Aorta (tissue), 5 donors: ENCODE measurements at regions not wholly inside any gene's neighbourhood (a gene's known extent, or its start where the extent isn't known, plus 50 kb on each side); places are given as distances from the start of the nearest gene placed in this dataset.
"Not testable (repeated sequence)": the region's sequence is repeated elsewhere in the genome, so short reads cannot be mapped to it uniquely, and the experiment has no call there.

ENCODE experiments used
- ATAC-seq: fragments of 200-7000 bp; cut with Tn5 transposase; one replicate; pipeline ENCODE4 v1.9.1; 2022; ENCODE audit warnings: moderate library complexity; ENCODE audit not compliant: low FRiP score
- DNase-seq, 2 donors: peaks; one replicate each; pipeline ENCODE4 v3.0.0-alpha.2; 2020
- H3K27ac ChIP-seq, 2 donors: one replicate each; pipeline ENCODE4 v1.5.1; 2013; ENCODE audit warnings: low read length in 2 of 2, mild to moderate bottlenecking in 2 of 2, moderate library complexity in 2 of 2, control low read depth in 1 of 2, inconsistent platforms in 1 of 2, low read depth in 1 of 2
- H3K27me3 ChIP-seq, 2 donors: one replicate each; pipeline ENCODE4 v1.6.1; 2013; ENCODE audit warnings: control low read depth in 1 of 2, low read length in 1 of 2, mild to moderate bottlenecking in 1 of 2, moderate library complexity in 1 of 2; ENCODE audit not compliant: insufficient read depth in 2 of 2, control insufficient read depth in 1 of 2
- H3K36me3 ChIP-seq, 2 donors: one replicate each; pipeline ENCODE4 v1.6.1; 2013; ENCODE audit warnings: control low read depth in 1 of 2, low read length in 1 of 2, mild to moderate bottlenecking in 1 of 2; ENCODE audit not compliant: insufficient read depth in 2 of 2, control insufficient read depth in 1 of 2
- H3K4me1 ChIP-seq, 2 donors: one replicate each; pipeline ENCODE4 v1.6.1; 2013; ENCODE audit warnings: low read length in 2 of 2, control low read depth in 1 of 2, mild to moderate bottlenecking in 1 of 2, moderate library complexity in 1 of 2; ENCODE audit not compliant: insufficient read depth in 2 of 2, control insufficient read depth in 1 of 2
- H3K4me3 ChIP-seq, 2 donors: one replicate each; pipeline ENCODE4 v1.5.1; 2013; ENCODE audit warnings: low read length in 2 of 2, control low read depth in 1 of 2, mild to moderate bottlenecking in 1 of 2
- H3K9me3 ChIP-seq: one replicate; pipeline ENCODE4 v1.6.1; 2013; ENCODE audit warnings: mild to moderate bottlenecking, low read length; ENCODE audit not compliant: control insufficient read depth
- WGBS, 2 donors: extraction: QIAGEN DNeasy Blood & Tissue Kit; methylation state at CpG; one replicate each; pipeline ENCODE4 v1.1.7; 2013; 5-methylcytosine and 5-hydroxymethylcytosine counted together
- intact Hi-C, 2 donors: fragments of 100-400 bp; cut with DNase I; formaldehyde crosslinking; loops; one replicate each; pipeline versions ENCODE4 v1.14.2 to v1.15.0; 2022
- donor health status: healthy with polysubstance abuse.
- donor health status: Bipolar disorder and iron deficiency.
- donor health status: DM: no; HTN: no; CAD: no.
- donor health status: DM: no; HTN: no; CAD: no.
- donor health status: DM: yes; HTN: yes; CAD: no.

GRCh38 chr17:83170571-83171260 is 91.3 kb downstream of the METRNL start:
- DNase-seq: peak in 1 of 2 donors; percentile 17
- no peaks in the 10 kb centered on the region for H3K9me3 ChIP-seq
- intact Hi-C loops: no loop called here
- H3K27me3 ChIP-seq: no peaks in the 10 kb centered on the region
- no peaks in the 10 kb centered on the region for H3K36me3 ChIP-seq
- WGBS, 2 donors: 83% methylated on average over 9 of the region's 9 CpGs
- no peak overlapping the region for H3K27ac ChIP-seq
- no peak overlapping the region for H3K4me3 ChIP-seq
- no peaks in the 10 kb centered on the region for H3K4me1 ChIP-seq
- no peak for ATAC-seq

DNA sequence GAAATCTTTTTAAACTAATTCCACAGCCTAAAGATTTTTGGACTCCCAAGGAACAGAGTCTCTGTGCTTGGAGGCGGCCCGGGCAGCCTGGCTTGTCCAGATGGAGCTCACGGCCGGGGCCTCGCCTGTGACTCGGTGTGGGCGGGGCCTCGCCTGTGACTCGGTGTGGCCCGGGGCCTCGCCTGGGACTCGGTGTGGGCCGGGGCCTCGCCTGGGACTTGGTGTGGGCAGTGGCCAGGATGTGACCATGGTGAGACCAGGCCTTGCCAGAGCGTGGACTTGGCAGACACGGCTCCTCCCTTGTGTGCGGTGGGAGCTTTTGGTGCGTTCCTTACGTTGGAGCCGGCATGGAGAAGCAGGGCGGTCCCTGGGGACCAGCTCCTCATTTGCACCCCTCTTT is 92.3 kb downstream of the METRNL start:
- peak in 1 of 2 donors; percentile 72 for DNase-seq
- Histone ChIP-seq H3K27me3 (no peaks in the 10 kb centered on the region), H3K4me3 (no peak overlapping the region), H3K9me3 (no peaks in the 10 kb centered on the region), H3K4me1 (no peaks in the 10 kb centered on the region), H3K27ac (no peak overlapping the region), H3K36me3 (no peaks in the 10 kb centered on the region)
- intact Hi-C loops: no loop called here
- no peak for ATAC-seq
- 70 to 80% methylated on average over 21 of the region's 21 CpGs for WGBS, 2 donors

DNA sequence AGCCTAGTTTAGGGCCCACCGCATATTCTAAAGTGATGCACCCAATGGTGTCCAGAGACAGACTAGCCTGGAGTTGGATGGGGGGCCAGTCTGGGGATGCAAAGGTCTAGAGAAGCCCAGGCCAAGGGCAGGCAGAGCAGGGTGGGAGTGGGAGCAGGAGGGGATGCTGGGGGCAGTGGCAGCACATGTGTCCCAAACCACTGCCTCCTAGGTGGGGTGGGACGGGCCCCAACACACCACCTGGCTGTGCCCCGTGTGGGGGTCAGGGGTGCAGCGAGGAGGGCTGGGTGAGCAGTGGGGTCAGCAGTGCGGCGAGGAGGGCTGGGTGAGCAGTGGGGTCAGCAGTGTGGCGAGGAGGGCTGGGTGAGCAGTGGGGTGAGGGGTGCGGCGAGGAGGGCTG is 92.7 kb downstream of the METRNL start:
- ATAC-seq, H3K27ac ChIP-seq, H3K9me3 ChIP-seq, H3K4me3 ChIP-seq, H3K4me1 ChIP-seq, intact Hi-C loops, H3K36me3 ChIP-seq, H3K27me3 ChIP-seq: not testable (repeated sequence)
- peak in 1 of 2 donors; percentile 55 for DNase-seq
- 95 to 97% methylated on average over 9 of the region's 9 CpGs for WGBS, 2 donors

DNA sequence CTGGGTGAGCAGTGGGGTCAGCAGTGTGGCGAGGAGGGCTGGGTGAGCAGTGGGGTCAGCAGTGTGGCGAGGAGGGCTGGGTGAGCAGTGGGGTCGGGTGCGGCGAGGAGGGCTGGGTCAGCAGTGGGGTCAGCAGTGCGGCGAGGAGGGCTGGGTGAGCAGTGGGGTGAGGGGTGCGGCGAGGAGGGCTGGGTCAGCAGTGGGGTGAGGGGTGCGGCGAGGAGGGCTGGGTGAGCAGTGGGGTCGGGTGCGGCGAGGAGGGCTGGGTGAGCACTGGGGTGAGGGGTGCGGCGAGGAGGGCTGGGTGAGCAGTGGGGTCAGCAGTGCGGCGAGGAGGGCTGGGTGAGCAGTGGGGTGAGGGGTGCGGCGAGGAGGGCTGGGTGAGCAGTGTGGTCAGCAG is 93.2 kb downstream of the METRNL start:
- H3K9me3 ChIP-seq, H3K27ac ChIP-seq, H3K36me3 ChIP-seq, DNase-seq, intact Hi-C loops, H3K27me3 ChIP-seq, H3K4me3 ChIP-seq, ATAC-seq, H3K4me1 ChIP-seq: not testable (repeated sequence)
- WGBS, 2 donors: 90 to 95% methylated on average over 13 to 20 of the region's 20 CpGs

DNA sequence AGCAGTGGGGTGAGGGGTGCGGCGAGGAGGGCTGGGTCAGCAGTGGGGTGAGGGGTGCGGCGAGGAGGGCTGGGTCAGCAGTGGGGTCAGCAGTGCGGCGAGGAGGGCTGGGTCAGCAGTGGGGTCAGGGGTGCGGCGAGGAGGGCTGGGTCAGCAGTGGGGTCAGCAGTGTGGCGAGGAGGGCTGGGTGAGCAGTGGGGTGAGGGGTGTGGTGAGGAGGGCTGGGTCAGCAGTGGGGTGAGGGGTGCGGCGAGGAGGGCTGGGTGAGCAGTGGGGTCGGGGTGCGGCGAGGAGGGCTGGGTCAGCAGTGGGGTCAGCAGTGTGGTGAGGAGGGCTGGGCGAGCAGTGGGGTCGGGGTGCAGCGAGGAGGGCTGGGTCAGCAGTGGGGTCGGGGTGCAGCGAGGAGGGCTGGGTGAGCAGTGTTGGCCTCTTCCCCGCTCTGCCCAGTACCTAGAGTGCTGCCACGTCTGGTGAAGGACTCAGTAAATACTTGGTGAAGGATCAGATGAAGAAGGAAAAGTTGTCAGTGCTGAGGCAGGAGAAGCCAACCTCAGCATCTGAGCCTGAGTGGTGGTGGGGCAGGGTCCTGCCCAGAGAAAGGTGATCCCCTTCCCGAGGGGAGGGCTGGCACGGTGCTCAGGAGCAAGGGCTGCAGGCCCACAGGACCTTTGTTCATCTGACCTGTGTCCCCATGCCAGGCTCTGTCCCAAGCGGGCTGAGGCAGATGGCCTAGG is 93.9 kb downstream of the METRNL start:
- ATAC-seq, intact Hi-C loops, H3K36me3 ChIP-seq, H3K4me1 ChIP-seq, H3K4me3 ChIP-seq, H3K9me3 ChIP-seq, H3K27ac ChIP-seq, H3K27me3 ChIP-seq: not testable (repeated sequence)
- DNase-seq: peak in 1 of 2 donors; percentile 52
- 93 to 94% methylated on average over 23 to 24 of the region's 24 CpGs for WGBS, 2 donors

DNA sequence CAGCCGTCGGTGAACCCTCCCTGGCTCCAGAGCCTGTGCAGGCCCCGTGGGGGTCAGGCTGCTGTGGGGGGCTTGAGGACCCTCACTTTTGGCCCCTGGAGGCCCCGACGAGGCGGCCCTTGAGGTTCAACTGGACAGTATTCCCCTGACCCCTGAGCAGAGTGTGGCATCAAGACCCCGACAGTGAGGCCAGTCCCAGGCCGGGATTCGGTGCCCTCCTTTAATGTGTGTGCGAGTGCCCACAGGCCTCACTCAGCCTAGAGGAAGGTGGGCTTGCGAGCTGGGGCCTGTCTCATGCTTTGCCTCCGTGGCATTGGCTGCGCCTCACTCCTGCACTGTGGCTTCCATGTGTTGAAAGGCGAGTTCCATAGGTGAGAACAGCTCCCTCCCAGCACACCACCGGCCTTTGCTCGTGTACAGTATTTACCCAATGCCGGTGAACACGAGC is 94.5 kb downstream of the METRNL start:
- no peaks in the 10 kb centered on the region for H3K36me3 ChIP-seq
- WGBS, 2 donors: 94 to 95% methylated on average over 18 of the region's 18 CpGs
- ATAC-seq (peak; percentile 19), DNase-seq (peak in 1 of 2 donors; percentile 75)
- no peak overlapping the region for H3K4me3 ChIP-seq
- intact Hi-C loops: no loop called here
- no peaks in the 10 kb centered on the region for H3K9me3 ChIP-seq
- no peaks in the 10 kb centered on the region for H3K4me1 ChIP-seq
- no peak overlapping the region for H3K27ac ChIP-seq
- H3K27me3 ChIP-seq: no peaks in the 10 kb centered on the region

DNA sequence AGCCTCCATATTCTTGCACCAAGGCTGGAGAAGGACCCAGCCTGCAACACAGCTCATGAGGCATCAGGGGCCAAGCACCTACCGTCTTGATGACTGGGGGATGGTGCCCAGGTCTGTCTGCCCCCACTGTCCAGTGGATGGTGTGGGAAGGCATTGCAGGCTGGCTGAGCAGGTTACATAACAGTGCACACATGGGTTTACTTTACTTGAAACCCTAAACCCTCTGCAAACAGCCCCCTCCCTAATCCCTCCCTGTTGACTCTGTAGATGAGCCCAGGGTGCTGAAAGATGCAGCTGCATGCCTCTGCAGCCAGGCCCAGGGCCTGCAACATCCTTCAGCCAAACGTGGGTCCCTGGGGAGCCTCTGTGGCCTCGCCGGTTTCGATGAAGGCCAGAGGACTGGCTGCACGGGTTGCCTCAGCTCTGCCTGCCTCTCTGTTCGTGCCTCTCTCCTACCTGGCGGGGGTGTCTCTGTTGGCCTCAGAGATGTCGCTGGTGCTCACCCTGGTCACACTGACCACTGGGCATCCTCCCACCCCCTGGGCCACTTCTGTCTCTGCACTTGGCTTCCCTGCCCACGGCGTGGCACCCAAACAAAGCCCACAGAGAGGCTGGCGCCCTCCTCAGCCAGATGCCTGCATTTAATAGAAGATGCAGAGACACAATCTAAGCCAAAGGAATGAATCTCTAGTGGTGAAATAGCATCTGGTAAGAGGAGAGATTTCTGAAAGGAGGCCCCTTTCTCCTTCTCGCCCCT is 95.1 kb downstream of the METRNL start:
- H3K4me3 ChIP-seq: no peak overlapping the region
- intact Hi-C loops: no loop called here
- no peak overlapping the region for H3K27ac ChIP-seq
- no peaks in the 10 kb centered on the region for H3K4me1 ChIP-seq
- WGBS, 2 donors: 51 to 52% methylated on average over 13 of the region's 13 CpGs
- DNase-seq (peak in 1 of 2 donors; percentile 61), ATAC-seq (peak; percentile 12)
- H3K36me3 ChIP-seq: no peaks in the 10 kb centered on the region
- no peaks in the 10 kb centered on the region for H3K27me3 ChIP-seq
- no peaks in the 10 kb centered on the region for H3K9me3 ChIP-seq

GRCh38 chr17:83175119-83175821 is 95.9 kb downstream of the METRNL start:
- ATAC-seq (no peak), DNase-seq (peak in 1 of 2 donors; percentile 55)
- Histone ChIP-seq H3K4me1 (no peaks in the 10 kb centered on the region), H3K9me3 (no peaks in the 10 kb centered on the region), H3K4me3 (no peak overlapping the region), H3K27ac (no peak overlapping the region), H3K36me3 (no peaks in the 10 kb centered on the region), H3K27me3 (no peaks in the 10 kb centered on the region)
- intact Hi-C loops: no loop called here
- 78 to 82% methylated on average over 16 of the region's 16 CpGs for WGBS, 2 donors
